Fibroblast of peridontal ligament (primary cell): ENCODE measurements at regions not wholly inside any gene's neighbourhood (a gene's known extent, or its start where the extent isn't known, plus 50 kb on each side); places are given as distances from the start of the nearest gene placed in this dataset.
"Not testable (repeated sequence)": the region's sequence is repeated elsewhere in the genome, so short reads cannot be mapped to it uniquely, and the experiment has no call there.

Source experiments
- DNase-seq: peaks from one replicate; pipeline ENCODE4 v3.0.0-alpha.2; 2010; ENCODE audit errors: extremely low read depth

DNA sequence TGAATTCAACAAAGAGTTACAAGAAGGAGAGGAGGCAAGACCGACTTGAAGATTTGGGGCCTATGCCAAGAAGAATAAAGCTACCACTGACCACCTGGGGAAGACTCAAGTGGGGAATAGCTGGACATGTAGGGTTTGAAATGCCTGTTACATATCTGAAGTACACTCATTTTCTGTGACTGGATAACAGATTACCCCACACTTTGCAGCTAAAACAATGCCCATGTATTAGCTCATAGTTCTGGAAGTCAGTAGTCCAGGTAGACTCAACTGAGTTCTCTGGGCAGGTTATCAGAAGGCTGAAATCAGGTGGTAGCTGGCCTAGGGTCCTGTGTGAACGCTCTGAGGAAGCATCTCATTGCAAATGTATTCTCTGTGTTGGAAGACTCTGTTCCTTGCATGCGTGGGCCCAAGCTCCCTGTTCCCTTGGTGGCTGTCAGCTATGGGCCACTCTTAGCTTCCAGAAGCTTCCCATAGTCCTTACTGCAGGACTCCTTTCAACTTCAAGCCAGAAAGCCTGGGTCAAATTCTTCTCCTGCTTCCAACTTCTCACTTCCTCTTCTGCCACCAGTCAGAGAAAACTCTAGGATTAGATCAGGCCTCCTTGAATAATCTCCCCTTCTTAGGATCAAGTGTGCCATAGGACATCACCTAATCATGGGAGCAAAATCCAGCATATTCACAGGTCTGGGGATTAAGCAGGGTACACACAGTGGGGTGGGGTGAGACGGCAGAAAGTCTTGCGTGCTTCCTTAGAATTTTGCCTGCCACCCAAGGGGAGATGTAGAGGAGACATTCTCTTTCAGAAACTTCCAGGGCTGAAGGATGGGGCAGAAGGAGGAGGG, 187.8 kb downstream of the SHQ1 start:
- DNase-seq = peak; percentile 10

DNA sequence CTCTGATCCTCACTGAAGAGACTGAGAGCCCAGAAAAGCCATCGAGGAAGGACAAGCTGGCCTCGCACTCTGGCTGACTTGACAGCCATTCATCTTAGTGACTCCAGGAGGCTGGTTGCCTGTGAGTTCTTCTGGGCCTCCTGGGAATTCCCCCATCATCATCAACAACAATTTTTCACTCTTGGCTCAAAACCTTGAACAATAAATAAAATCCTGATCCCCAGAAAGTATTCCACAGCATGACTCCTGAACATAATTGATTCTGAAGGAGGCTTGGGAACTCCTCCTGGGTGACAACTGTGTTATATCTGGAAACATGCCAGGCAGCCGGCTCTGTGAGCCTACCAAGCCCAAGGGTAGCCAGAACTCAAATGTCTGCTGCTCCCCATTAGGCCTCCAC, 188.6 kb downstream of the SHQ1 start:
- no peak for DNase-seq

DNA sequence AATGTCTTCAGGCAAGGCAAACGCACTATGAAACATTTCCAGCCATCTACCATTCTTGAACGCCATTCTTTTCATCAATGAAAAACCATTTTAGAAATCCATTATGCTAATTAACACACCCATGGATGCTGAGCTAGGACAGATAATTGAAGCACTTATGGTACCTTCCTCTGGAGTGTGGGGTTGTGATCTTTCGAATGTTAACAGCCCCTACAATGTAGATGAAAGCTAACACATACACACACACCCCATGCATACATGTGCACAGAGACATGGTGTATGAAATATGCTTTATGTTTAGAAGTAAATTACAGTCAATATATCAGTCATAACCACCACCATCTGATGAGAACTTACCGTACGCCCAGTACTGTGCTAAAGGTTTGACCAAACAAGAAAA, 189.1 kb downstream of the SHQ1 start:
- no peak for DNase-seq

DNA sequence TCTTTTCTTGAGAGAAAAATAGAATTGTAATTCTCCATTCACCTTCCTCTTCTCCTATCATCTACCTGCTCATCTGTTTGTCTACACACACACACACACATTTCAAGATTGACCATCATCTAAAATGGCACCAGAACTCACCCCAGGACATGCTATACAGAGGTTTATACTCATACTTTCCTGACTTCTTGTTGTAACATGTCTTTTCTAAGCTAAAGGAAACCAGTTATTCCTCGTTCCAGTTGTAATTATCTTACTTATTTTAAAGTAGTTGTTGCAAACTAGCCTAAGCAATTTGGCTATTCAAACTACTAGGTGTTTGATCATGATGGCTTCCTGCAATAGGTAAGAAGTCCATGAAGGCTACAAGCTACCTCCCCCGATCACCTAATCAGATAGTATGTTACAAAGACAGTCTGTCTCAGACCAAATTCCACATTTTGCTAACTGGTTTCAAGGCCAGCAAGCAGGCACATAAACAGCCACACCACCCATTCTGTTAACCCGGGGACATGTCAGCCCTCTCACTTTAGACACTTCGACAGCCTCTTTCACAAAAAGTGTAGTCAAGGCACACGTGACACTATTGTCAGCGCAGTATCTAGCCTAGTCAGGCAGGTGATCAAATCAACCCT, 189.7 kb downstream of the SHQ1 start:
- DNase-seq = no peak

DNA sequence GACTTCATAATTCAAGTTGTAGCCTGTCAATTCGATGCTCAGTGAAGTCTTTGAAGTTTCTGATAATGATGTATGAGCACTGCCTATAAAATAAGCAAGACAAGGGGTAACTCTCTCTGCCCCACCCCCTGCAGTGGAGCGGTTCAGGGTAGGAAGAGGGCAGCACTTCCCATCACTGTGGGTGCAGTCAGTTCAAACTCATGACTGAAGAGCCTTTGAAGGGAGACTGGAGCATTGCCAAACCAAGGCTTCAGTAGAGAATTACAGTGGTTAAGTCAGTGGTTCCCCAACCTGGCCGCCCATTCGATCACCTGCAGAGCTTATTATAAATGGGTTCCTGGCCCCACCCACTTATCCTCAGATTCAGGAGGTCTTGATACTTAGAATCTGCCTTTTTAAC, 190.6 kb downstream of the SHQ1 start:
- no peak for DNase-seq

DNA sequence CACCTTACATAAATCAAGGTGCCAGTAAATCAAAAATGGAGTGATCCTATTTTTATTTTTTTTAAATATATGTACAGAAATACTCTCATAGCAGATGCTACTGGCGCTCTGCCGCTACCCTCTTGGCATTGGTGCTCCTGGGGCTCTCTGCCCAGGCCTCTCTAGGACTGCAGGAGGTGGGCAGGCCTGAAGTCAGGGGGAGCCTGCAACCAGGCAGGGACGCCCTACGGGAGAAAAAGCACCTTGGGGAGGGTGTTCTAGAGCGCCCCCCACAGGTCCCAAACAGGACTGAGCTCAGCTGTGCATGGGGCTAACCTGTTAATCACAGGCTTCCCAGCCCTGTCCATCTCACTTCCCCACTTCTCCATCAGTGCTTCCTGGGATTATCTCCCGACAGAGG, 192.5 kb downstream of the SHQ1 start:
- DNase-seq = no peak

DNA sequence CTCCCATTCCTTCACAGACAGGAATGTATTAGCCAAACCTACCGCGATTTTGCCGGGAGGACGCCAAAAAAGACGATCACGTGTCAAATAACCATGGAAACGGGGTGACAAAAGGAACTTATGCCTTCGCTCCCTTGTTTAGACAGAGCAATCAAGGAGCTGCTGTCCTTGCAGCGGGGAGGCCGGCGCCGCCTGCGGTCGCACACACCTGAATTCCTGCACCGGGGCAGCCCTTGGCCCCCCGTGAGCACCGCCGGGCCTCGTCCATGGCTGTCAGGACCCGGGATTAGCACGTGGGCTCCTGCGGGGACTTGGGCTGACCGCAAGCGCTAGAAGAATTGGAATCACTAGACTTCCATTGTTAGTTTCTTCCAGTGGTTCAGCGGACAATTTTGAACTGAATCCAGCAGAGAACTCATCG, 193.1 kb downstream of the SHQ1 start:
- peak; percentile 18 for DNase-seq

DNA sequence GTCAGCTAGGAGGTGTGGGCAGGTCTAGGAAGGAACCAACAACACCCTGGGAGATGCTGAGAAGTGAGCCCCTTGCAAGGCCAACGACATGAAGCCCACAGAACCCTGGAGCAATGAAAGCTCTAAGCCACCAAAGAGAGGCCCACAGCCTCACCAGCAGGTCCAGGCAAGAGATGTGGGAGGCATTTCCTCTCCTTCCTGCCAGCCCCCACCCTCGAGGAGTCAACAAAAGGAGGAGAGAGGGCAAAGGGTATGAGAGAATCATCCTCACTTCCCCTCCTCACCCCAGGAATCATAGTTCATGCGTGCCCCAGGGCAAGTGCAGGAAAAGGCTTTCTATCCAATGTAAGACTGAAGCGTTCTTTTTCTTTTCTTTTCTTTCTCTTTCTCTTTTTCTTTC, 195.8 kb downstream of the SHQ1 start:
- no peak for DNase-seq

DNA sequence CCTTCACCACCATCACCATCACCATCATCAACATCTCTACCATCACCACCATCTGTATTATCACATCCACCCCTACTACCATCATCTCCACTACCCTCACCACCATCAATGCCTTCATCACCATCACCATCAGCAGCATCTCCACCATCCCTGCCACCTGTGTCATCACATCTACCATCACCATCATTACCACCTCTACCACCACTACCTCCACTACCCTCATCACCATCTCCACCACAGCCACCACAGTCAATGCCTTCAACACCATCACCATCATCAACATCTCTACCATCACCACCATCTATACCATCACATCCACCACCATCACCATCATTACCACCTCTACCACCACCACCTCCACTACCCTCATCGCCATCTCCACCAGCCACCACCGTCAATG, 196.7 kb downstream of the SHQ1 start:
- DNase-seq = no peak

DNA sequence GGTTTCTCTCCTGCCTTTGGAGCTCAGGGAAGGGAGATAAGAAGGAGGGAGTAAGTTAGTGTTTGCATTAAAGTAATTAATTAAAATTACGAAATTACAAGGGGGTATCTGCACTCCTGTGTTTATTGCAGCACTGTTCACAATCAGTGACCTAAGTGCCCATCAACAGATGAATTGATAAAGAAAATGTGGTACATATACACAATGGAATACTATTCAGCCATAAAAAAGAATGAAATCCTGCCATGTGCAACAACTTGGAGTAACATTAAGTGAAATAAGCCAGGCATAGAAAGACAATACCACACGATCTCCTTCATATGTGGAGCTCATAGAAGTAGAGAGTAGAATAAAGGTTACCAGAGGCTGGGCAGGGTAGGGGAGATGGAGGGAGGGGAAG, 202.0 kb downstream of the SHQ1 start:
- DNase-seq = no peak

DNA sequence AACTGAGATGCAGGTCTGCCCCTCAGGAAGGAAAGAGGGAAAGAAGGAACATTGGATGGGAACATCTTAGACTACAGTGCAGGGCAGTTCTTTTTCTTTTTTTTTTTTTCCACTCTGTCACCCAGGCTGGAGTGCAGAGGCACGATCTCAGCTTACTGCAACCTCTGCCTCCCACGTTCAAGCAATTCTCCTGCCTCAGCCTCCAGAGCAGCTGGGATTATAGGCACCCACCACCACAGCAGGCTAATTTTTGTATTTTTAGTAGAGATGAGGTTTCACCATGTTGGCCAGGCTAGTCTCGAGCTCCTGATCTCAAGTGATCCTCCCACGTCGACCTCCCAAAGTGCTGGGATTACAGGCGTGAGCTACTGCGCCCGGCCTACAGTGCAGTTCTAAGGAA, 204.6 kb downstream of the SHQ1 start:
- not testable (repeated sequence) for DNase-seq

DNA sequence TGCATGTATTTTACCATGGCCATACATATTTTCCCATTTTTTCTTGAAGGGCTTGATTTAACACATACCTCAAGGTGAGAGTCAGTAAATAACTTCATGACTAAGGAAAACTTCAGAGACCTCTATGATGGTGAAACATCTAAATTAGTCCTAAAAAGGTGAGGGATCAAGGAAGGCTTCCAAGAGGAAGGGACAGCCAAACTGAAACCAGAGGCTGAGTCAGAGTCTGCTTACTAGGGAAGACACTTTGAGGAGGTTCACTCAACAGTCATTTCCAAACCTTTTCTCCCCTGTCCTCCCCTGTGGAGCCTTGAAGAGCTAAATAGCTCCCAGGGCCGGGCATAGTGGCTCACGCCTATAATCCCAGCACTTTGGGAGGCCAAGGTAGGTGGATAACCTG, 206.6 kb downstream of the SHQ1 start:
- DNase-seq = no peak

DNA sequence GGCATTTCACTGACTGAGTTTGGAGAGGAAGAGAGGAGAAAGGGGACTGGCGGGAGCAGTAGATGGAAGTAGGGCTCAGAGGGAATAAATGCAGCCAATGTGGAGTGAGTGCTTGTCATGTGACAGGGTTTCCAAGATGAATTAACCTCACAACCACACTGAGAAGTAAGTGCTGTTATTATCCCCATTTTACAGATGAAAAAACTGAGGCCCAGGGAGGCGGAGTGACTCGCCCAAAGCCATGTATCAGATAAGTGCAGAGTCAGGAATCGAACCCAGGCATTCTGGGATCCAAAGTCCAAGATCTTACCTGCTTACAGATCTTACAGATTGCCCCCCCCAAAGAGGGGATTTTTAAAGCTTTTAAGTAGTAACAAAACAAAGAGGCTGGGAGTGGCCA, 207.2 kb downstream of the SHQ1 start:
- DNase-seq = no peak

DNA sequence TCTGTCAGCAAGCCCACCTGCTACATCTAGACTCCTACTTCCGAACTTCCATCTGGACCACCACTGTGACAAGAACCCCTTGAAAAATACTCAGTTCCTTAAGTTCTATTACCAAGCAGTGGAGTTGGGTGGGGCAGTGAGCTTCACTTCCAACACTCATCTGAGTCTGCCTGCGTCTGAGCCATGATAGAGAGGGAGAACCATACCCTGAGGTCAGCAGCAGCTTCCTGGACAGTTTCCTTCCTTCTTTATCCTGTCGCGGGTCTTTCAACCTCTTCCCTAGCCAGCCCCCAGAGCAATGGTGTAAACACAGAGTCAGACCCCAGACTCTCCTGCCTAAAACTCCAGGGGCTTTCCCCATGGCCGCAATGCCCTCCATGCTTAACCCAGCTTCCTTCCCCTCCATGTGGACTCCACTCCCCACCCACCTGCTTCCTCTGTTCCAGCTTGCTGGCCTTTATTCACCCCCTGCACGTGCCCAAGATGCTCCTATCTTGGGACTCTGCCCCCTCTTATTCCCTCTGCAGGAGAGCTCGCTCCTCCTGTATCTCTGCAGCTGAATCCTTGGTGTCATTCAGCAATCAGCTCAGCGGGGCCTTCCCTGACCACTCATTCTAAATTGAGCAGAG, 211.2 kb downstream of the SHQ1 start:
- DNase-seq = no peak

DNA sequence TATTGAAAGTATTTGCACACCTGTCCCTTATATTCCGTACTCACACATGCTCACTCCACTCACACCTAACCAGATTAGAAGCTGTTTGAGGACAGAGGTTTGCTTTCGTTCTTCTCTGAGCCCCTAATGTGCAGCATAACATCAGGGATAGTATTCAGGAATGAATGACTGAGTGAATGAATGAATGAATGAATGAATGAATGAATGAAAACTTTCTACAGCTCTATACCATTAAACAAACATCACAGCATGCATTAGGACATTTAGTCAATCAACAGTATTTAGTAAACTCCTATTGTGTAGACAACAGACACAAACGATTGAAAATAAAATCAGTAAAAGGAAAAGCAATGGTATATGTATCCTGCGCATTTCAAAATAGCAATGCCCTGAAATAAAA, 212.7 kb downstream of the SHQ1 start:
- DNase-seq = no peak

DNA sequence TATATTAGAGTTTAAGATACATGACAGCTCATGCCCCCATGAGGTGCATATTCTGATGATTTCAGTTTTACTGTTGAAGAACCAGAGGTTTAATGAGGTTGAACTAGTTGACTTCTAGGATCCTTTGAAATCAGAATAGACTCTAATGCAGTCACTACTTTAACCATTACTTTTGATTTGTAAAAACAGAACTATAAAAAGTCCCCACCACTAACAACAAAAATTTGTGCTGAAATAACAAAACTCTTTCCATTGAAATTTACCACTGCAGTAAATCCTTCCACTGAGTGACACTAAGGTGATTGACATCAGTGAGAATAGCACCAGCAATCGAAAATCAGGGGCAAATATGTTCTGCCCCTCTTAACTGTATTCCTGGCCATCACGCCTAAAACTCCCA, 214.1 kb downstream of the SHQ1 start:
- DNase-seq = no peak

DNA sequence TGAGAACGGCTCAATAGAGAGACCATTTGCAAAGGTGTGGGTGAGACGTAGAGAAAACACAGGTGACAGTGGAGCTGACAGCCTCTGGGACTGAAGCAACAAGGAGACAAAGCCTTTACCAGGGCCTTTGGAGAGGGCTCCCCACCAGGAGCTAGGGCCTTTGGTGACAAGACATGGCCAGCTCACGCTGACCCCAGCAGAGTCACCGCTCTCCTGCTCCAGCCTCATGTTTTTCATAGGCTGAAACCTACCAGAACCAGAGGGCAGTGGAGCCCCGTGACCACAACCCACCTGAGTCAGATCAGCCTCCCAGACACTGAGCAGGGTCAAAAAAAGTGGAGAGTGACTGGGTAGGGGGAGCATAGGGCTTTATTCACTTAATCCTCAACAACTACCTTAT, 214.7 kb downstream of the SHQ1 start:
- DNase-seq = no peak

DNA sequence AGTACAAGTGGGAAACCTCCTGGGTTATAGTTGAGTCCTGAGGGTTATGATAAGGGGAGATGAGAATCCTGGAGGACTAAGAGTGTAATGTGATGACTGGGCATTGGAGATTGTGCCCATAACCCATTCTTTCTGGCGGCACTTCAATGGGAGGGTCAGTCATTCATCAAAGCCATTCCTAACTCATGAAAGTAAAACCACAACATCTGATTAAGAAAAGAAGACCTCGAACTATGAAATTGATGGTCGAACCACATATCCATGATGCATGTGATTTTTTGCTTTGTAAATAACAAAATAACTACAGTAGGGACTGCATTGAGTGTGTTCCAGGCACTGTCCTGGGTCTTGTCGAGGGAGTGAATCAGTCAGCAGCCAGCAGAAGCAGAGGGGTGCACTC, 215.1 kb downstream of the SHQ1 start:
- no peak for DNase-seq

DNA sequence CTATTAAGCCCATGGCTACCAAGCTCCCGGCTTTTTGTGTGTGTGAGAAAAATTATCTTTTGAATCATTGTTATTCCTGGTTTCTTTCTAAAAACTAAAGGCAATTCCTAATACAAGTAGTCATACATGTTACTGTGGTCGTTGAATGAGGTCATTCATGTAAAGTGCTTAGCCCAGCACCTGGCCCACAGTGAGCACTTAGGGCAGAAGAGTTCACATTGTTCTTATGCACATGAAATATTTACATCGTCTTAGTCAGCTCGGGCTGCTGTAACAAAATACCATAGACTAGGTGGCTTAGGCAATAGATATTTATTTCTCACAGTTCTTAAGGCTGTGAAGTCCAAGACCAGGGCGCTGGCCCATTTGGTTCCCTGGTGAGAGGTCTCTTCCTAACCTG, 216.1 kb downstream of the SHQ1 start:
- DNase-seq = no peak

DNA sequence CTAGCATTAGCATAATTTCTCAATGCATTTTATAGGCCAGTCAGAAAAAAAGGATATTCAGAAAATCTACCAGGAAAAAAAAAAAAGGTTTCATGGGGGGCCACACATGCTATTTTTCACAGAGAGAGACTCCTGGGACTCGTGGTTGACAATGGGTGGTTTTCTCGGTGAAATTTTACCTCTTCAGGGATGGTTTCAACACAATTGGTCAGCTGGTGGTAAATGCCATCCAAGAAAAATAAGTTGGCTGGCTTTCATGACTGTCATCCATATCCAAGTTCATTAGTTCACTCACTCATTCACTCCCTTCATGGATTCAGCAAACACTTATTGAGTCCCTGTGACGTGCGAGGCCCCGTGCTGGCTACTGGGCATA, 217.3 kb downstream of the SHQ1 start:
- peak; percentile 8 for DNase-seq

DNA sequence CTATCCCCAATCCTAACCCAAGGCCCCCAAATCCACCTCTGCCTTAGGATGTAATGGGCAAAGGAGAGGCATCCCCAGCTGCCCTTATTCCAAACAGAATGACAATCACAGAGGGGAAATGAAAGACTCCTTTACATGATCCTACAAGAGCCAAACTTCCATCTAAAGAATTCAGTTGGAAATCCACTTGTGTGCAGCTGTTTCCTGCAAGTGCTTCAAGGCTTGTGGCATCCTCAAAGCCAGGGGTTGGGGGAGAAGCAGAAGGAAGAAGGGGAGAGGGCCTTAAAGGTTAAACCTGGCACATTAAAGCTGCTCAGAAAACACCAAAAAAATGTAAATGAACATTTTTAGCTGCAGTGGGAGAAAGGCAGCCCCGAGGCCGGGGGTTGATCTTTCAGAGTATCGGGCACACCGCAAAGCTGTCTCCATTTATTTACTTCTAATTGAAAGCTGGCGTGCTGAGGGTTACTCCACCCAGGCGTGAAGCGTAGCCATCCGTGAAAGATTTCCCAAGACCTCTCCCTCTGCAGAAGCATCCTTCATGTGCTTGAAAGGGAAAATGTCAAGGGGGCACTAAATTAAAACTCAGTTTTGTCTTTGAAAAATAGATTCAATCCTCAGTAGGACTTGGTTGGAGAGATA, 217.8 kb downstream of the SHQ1 start:
- peak; percentile 10 for DNase-seq

DNA sequence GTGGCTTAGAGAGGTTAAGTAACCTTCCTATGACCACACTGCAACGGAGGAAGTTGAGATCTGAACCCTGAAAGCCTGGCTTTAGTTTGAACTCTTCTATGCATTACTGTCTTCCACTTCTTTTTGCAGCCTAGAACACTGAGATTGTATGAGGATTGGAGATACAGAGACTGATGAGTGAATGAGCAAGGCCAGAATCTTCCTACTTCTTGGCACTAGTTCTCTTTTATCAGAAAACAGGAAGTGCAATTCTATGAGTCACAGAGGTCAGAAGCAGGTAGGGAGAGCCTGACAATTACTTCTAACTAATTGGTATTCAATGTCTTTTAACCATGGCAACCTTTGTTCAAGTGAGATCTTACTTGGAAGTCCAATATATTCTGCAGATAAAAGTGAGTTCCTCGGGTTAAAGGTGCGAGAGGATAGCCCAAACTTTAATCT, 219.0 kb downstream of the SHQ1 start:
- DNase-seq = no peak

DNA sequence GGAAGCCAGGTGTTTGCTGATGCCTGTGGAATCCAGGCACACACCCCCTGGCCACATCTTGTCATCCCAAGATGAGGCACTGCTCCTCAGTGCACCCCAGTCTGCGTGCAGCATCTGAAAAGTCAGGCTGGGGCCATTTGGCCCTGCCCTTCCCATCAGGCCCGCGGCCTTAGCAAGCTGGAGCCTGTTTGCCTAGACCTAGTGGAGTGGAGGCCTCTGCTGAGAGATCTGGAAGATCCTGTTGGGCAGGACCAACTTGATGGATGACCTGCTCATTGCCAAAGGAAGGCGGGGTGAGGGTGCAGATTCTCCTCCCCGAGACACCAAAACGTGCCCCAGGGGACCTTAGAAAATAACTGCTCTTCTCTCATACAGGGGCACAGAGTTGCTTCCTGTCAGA, 220.2 kb downstream of the SHQ1 start:
- DNase-seq = no peak
